Suprapubic skin (tissue), 4 donors: ENCODE measurements at regions not wholly inside any gene's neighbourhood (a gene's known extent, or its start where the extent isn't known, plus 50 kb on each side); places are given as distances from the start of the nearest gene placed in this dataset.

Experiments
- POLR2A ChIP-seq, 2 donors: fragments of 450-650 bp; IDR thresholded peaks; one replicate each; pipeline ENCODE4 v1.6.1; 2017; ENCODE audit warnings: antibody characterized with exemption in 2 of 2, mild to moderate bottlenecking in 2 of 2, moderate library complexity in 2 of 2
- POLR2AphosphoS5 ChIP-seq, 3 donors: sonication (generic); formaldehyde crosslinking; IDR thresholded peaks; one replicate each; pipeline ENCODE4 v1.6.1; 2017; ENCODE audit warnings: antibody characterized with exemption in 3 of 3

GRCh38 chr15:46266661-46267060 is 631.8 kb downstream of the SQOR start:
- TF ChIP-seq POLR2A (IDR thresholded peaks at IDR 0.05) (no peak), POLR2AphosphoS5 (IDR thresholded peaks at IDR 0.05) (no peak)
